HG02870 (cell line): ENCODE measurements at regions not wholly inside any gene's neighbourhood (a gene's known extent, or its start where the extent isn't known, plus 50 kb on each side); places are given as distances from the start of the nearest gene placed in this dataset.

ENCODE experiments used
- ATAC-seq: cut with Tn5 transposase; IDR thresholded peaks from one replicate; pipeline ENCODE4 v1.9.1; 2021; ENCODE audit warnings: mild to moderate bottlenecking, moderate library complexity; ENCODE audit not compliant: unreplicated experiment

DNA sequence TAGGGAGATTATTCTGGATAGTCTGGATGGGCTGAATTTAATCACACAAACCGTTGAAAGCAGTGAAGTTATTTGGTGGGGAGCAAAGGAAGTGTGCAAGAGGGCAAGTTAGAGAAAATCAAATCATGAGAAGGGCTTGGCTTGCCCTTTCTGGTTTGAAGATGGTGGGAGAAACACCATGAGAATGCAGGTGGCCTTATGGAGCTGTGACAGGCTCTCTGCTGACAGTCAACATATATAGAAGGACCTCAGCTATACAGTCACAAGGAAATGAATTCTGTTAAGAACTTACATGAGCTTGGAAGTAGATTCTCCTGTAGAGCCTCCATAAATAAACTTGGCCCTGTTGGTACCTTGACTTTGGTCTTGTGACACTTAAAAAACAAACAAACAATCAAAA, 72.3 kb downstream of the GMNC start:
- ATAC-seq, result no peak

DNA sequence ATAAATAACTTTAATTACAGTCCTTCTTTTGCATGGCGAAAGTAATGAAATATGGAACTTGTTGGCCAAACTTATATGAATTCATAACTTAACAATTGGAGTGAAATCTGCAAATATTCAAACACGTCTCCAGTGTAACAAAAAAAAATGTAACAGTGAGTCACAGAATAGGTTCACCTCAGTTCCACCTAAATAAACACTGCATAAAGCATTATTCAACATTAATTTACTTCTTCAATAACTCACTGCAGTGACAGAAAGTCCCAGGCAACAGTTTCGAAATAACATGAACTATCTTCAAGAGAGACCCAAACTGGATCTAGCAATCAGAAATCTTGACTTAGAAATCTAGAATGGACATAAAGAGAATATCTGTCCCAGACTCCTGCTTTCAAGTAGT, 75.6 kb downstream of the GMNC start:
- ATAC-seq, result no peak

DNA sequence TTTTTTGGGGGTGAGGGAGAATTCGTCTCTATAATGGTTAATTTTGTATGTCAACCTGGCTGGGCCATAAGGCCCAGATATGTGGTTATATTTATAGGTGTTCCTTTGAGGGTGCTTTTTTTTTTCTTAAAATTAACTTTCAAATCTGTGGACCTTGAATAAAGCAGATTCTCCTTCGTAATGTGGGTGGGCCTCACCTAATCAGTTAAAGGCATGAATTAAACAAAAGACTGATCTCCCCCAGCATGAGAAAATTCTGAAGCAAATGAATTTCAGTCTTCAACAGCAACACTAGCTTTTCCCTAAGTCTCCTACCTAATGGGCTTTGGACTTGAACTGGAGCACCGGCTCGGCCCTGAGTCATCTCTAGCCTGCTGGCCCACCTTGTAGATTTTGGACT, 77.4 kb downstream of the GMNC start:
- no peak for ATAC-seq

DNA sequence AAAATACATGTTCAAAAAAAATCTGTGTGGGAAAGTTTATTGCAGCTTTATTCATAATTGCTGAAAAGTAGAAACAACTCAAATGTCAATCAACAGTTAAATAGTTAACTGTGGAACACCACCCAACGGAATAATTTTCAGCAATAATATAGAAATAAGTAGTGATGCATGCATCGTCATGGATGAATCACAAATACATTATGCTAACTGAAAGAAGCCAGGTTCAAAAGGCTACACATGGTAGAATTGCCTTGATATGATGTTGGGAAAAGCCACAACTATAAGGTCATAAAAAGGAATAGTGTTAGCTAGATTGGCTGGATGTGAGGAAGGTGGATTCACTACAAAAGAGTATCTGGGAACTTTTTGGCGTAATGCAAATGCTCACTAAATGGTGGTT, 82.0 kb downstream of the GMNC start:
- ATAC-seq, result no peak

DNA sequence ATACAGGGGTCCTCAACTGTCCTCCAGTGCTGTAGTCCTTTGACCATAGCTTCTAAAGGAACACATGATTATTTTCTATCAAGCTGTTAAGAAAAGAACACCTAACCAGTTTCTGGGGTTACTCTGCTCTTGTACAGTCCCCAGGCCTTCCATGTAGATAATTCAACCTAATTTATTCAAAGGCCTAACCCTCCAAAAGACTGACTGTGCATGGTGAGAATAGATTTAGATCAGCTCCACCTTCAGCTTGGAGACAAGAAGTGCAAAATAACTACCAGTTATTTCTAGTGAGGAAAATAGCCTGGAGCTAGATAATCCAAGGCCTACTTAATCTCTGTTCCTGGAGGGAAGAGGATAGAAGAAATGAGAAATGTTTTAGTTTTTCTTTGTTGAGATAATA, 87.9 kb downstream of the GMNC start:
- ATAC-seq, result no peak

DNA sequence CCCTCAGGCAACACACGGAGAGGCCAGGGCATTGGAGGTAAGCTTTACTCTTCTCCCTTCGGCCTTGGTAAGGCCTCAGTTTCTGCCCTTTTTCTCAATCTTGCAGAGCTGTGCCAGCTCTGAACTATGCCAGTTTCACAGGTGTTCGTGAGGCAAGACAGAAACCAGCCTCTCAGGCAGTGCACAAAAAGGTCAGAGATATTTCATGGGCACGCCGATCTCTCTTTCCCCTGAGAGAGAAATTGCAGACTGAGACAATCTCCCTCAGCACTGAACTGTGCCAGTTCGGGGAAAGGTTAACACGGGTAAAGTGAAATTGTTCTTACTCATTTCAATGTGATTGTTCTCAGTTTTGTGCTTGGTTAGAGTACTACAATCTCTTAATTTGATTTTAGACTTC, 88.5 kb downstream of the GMNC start:
- ATAC-seq, result no peak

DNA sequence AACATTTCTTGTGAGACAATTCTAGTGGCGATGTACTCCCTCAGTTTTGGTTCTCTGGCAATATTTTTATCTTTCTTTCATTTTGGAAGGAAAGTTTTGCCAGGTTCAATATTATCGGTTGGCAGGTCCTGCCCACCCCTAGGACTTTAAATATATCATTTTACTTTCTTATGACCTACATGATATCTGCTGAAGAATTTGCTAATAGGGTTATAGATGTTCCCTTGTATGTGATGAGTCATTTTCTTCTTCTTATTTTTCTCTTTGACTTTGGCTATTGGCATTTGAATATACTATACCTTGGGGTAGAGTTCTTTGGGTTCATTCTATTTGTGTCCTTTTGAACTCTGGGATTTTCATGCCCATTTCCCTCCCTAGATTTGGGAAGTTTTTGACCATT, 89.7 kb downstream of the GMNC start:
- ATAC-seq, result no peak

DNA sequence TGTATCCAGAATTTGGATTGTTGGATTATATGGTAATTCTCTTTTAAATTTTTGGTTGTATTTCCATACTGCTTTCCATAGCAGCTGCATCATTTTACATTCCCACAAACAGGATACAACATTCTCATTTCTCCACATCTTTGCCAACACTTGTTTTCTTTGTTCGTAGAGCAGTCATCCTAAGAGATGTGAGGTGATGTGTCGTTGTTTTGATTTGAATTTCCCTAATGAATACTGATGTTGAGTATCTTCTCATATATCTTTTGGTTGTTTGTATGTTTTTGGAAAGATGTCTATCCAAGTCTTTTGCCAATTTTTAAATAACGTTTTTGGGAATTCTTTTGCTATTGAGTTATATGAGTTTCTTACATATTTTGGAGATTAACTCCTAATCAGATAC, 93.6 kb downstream of the GMNC start:
- no peak for ATAC-seq

DNA sequence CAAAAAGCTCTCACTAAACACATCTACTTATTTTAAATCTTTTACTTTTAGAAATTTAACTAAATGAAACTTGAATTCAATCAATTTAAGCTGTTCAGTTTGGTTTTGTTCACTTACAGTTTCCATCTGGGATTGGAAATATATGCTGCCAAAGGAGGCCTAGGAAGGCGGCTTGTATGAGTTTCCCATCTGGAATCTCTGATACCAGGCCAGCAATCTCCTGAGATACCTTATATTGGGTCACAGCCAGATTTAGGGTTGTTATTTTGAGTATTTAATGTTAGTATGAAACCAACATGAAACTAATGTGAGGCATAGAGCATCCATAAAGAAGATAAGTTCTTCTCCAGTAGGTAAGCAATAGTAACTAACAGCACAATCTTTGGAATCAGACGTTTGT, 94.6 kb downstream of the GMNC start:
- ATAC-seq, result no peak

DNA sequence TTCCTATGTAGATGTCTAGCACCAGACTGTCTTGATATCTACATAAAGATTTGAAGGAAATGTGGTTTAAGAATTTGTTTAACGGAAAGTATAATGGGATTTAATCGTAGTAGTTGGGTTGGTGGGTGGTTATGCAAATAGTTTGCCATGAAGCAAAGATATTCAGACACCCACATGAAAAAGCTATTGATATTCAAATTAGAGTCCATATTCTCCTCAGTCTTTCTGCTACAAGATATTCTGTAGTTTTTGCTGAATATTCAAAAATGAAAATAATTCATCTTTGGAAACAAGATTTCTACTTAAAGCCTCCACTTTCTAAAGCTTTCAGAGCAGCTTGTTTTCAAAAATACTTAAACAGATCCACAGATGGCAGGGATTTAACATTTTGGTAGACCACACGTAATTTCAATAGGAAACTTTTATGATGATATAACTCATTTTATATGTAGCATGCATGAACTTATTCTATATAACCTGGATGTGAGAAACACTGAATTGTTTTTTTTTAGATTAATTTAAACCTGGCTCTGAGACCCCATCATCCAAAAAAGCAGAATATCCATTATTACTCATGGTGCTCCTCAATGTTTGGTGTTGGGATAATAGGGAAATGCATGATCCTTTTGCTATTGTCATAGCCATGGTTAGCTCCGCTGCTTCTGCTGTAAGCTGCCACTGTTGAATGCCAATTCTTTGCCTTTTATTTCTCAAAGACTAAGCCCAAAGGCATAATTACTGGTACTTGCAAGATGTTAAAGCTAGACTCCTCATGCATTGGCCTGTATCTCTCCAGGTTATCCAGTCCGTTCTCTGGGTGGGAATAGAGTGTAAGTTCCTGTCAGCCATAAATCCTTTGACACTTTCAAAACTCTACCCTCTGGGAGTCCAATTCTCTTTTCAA, 98.0 kb downstream of the GMNC start:
- no peak for ATAC-seq

DNA sequence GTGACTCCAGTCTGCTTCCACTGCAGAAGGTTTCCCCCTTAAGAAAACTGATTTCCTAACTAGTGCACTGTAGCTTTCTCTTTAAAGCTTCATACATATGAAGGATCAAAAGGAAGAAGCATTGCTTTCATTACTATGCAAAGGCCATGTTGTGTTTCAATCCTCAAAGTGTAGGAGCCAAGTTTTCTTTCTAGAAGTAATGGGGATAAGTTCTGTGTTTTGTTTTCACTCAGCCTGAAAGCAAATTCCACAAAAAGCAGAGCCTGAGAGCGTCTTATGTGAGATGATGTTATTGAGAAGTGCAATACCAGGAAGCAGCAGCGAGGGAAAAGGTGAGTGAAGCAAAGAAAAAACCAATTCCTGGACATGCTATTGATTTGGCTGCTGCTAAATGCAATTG, 99.7 kb downstream of the GMNC start:
- no peak for ATAC-seq

DNA sequence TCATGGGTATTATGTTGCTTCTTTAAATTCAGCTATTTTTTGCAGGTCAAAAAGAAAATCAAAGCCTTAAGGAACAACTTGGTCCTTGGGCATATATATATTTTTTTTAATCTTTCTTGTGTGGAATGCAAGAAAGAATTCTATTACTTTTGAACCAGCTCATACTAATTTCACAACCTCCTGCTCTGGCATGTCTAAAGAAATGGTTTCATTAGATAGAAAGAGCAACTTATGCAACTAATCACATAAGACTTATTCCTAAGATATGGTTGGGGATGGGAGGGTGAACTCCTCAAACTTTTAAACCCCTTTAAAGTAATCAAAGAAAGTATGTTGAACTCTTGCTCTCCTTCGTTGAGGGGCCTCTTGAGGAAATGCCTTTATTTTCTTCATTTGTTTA, 114.9 kb downstream of the GMNC start:
- ATAC-seq, result no peak

DNA sequence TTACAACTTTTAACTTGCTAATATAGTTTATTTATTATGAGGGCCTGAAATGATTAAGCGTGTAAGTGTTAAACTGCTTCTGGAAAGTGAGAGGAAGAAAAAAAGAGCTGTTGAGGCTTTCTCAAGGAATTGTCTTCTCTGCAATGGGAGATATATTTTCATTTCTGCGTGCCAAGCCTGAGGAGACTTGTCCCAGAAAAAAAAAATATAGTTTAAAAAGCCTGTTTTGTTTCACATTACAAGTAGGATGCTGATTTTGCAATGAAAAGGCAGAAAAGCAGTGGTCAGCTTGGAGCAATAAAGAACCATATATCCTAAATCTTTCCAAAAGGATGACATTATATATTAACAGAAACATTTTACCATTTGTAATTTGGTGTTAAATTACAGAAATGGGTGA, 115.5 kb downstream of the GMNC start:
- no peak for ATAC-seq

DNA sequence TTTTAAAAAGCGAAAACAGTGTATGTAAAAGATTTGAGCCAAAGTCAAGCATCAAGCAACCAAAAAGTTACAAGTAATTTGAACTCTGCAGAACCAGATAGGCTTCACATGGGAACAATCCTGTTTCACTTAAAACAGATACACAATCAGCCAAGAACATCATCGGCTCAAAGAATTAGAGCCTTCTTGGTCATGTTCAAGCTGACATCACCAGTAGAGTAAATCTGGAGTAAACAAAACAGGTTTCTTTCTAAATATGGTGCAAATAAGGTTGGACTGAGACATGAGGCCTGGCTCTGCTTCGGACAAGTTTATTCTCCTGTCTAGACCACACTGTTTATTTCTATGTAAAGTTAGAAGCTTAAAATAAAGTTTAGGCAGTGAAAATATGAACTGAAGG, 116.0 kb downstream of the GMNC start:
- ATAC-seq, result no peak

DNA sequence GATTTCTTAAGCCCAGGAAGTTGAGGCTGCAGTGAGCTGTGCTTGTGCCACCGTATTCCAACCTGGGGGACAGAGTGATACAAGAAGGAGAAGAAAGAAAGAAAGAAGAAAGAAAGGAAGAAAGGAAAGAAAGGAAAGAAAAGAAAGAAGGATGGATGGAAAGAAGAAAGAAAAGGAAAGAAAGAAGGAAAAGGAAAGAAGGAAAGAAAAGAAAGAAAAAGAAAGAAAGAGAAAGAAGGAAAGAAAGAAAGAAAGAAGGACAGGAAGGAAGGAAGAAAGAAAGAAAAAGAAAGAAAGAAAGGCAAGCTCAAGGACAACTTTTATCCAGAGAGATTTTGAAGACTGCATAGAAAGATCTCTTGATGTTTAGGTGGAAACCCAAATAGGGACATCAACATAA, 120.7 kb downstream of the GMNC start:
- ATAC-seq, result no peak

DNA sequence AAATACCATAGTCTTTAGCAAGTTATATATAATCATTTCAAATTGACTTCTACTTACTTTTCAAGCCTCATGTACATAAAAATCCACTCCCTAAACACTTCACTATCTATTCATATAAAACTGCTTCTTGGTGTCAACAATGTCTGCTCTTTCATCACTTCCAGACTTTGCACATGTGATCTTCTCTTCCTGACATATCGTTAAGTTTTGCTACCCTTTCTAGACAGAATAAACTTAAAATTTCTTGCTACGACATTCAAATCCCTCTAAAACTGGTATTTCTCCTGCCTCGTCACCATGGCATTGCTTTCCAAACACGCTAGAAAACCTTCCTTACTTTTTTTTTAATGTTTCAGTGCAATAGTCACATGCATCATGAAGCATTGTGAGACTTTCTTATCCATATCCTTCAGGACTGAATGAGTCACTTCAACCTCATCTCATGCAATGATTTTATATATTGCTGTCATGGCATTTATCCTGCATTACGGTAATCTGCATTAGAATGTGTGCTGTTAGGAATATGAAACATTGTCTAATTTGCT, 122.8 kb downstream of the GMNC start:
- no peak for ATAC-seq

DNA sequence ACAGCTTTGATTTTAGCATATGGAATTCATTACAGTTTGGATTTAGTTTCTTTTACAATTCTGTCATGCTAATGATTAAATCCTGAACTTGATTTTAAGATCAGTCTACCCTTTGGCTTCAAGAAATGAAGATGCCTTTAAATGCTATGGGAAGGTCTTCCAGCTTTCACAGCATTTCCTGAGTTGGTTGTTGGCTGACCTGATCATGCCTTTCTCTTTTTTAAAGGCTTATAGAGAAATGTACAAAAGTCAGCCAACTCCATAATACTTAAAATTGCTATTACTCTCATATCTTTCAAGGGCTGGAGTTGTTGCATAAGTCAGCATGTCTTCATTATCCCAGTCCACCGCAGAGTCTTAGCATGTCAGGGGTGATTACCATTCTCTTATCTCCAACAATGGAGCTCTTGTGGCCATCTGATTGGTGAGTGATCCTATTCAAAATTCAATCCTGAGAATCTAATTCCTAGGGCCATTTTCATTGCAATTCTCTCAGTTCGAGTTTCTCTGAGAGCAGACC, 123.8 kb downstream of the GMNC start:
- no peak for ATAC-seq

DNA sequence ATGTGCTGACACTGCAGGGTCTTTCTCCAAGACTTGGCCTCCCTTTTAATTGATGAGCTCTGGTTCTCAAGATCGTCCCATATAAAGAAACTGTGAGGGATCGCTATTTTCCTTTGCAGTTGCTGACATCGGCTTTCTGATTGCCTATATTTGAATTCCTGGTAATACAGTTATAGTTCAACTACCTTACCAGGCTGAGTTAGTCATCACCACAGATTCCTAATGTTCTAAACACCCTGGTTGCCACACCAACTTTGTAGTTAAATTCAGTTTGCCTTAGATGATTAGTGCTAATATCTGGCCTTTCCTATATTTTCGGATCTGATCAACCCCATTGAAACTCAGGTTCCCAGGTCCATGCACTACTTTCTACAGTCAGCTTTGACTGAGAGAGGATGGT, 125.0 kb downstream of the GMNC start:
- ATAC-seq, result no peak

DNA sequence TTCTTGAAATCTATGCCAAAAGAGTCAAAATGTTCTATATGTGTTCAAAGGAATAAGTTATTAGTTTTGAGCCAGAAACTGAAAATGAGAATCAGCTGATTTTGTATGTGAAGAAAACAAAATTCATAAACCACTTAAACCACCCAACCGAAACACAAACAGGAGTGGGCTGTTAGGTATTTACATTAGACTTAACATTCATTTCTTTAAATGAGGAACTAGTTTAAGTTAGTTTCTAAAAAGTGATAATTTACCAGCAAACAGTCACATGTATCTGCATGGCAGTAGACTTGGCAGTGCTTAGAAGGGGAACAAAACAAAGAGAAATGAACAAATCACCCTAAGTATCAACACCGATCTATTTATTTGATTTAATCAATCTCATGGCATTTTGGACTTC, 128.0 kb downstream of the GMNC start:
- no peak for ATAC-seq

DNA sequence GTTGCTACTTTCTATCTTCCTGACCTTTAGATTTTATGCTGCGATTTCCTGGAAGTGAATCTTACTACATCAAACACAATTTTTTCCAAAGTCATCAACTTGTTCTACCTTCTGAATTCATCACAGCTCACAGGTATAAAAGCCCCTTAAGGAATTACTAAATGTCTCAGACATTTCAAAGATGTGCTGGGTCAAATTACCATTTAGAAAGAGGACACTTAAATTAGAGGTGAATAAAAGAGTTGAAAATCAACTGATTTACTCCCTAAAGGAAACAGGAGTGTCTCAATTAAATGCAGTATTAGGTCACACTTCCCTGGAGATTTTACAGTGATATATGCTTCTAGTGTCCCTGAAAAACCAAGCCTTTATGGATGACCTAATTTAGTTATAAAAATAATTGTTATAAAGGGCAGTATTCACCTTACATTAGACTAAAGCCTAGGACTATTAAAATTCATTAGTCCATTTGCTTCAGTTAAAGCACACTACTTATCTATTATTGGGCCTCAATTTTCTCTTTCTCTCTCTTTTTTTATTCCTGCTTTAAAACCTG, 128.8 kb downstream of the GMNC start:
- no peak for ATAC-seq

DNA sequence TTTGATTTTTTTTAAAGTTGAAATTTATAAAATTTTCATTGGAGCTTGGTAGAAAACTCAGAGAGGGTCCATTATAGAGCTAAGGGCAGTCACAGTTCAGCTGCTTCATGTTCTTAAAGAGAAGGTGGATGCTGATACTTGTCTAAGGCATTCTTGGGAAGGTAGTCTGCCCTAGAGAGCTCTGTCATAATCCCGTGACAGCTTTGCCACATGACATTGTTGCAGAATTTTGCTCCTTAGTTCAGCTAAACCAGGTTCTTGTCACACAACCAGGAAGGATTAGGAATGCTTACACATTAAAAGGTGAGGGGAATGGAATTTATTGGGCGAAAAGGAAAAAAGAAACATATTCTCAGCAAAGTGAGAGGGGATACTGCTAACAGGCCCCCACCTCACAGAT, 130.9 kb downstream of the GMNC start:
- no peak for ATAC-seq

DNA sequence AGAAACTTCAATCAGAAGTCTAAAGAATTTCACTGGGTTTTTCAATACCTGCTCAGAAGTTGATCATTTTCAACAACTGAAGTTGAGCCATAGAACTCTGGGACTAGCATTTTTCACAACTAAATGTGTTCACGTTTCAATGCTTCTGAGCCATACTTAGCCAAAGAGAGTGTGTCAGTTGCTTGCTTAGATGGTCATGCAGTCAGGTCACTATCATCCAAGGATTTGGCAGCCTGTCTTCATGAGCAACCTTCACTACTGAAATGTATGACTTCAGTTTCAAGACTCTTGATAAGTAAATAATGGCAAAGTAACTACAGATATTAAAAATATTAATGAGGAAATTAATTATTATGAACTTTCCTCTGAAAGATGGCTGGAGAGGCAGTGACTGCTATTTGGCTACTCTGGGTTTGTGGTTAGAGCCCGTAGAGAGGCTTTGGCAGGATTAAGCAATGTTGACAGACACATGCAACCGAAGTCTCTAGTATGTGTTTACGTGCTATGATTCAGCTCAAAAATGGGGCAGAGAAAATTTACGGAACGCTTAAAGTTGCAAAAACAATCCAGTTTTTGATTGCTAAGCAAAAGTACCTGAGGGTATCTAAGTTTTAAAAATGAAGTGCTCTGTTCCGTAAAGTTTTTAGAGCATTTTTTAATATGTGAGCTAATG, 133.8 kb downstream of the GMNC start:
- ATAC-seq, result no peak
